Thyroid gland (tissue), 4 donors: ENCODE measurements at regions not wholly inside any gene's neighbourhood (a gene's known extent, or its start where the extent isn't known, plus 50 kb on each side); places are given as distances from the start of the nearest gene placed in this dataset.

Experiments
- POLR2A ChIP-seq, 2 donors: fragments of 450-650 bp; IDR thresholded peaks; one replicate each; pipeline ENCODE4 v1.6.1; 2017; ENCODE audit warnings: antibody characterized with exemption in 2 of 2, mild to moderate bottlenecking in 2 of 2, moderate library complexity in 1 of 2
- TF ChIP-seq, protein P1 (sequence below), 6 experiments: fragments of 200-600 bp in 3 of 6; fragments of 450-650 bp in 3 of 6; sonication (generic) in 3 of 6; IDR thresholded peaks; one replicate each; pipeline ENCODE4 v1.5.1; 2016 to 2019; ENCODE audit warnings: antibody characterized with exemption in 6 of 6, mild to moderate bottlenecking in 2 of 6, inconsistent platforms in 1 of 6, moderate library complexity in 1 of 6

DNA sequence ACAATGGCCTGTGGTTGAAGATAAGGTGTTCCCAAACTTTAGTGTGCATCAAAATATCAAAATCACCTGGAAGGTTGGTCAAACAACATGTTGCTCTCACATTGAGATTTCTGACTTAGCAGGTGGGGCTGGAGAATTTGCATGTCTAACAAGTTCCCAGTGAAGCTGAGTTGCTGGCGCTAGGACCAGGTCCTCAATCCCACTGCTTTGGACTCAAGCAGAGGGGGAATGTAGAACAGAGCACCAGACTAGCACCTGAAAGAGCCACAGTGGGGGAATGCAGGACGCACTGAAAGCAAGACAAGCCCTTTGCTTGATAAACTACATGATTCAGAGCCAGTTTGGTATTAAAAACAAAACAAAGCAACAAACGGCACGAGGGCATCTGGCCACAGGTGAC, 458.1 kb downstream of the MTRR start:
- TF ChIP-seq, protein P1, sequence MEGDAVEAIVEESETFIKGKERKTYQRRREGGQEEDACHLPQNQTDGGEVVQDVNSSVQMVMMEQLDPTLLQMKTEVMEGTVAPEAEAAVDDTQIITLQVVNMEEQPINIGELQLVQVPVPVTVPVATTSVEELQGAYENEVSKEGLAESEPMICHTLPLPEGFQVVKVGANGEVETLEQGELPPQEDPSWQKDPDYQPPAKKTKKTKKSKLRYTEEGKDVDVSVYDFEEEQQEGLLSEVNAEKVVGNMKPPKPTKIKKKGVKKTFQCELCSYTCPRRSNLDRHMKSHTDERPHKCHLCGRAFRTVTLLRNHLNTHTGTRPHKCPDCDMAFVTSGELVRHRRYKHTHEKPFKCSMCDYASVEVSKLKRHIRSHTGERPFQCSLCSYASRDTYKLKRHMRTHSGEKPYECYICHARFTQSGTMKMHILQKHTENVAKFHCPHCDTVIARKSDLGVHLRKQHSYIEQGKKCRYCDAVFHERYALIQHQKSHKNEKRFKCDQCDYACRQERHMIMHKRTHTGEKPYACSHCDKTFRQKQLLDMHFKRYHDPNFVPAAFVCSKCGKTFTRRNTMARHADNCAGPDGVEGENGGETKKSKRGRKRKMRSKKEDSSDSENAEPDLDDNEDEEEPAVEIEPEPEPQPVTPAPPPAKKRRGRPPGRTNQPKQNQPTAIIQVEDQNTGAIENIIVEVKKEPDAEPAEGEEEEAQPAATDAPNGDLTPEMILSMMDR (IDR thresholded peaks at IDR 0.05): no peak
- TF ChIP-seq POLR2A (IDR thresholded peaks at IDR 0.05): no peak
